ENCODE measurements at regions not wholly inside any gene's neighbourhood (a gene's known extent, or its start where the extent isn't known, plus 50 kb on each side); places are given as distances from the start of the nearest gene placed in this dataset.

GRCh38 chr6:9806195-9806594 lies 608.7 kb downstream of the TFAP2A start:
- no peak for TF ChIP-seq CTCF (IDR thresholded peaks at IDR 0.05; ENCODE audit: insufficient read depth, low read depth, low read length)
- TF ChIP-seq EZH2 (IDR thresholded peaks at IDR 0.05; ENCODE audit: insufficient read depth, low read length) = no peak
